Cardiac muscle cell (in vitro differentiated cells and primary cell): ENCODE measurements at regions not wholly inside any gene's neighbourhood (a gene's known extent, or its start where the extent isn't known, plus 50 kb on each side); places are given as distances from the start of the nearest gene placed in this dataset.

Source experiments
- DNase-seq, 2 donors: peaks; one replicate each; pipeline versions ENCODE4 v3.0.0 to v3.0.0-alpha.2; 2010 to 2017; ENCODE audit warnings: low read depth in 1 of 2, low spot score in 1 of 2
- H3K27ac ChIP-seq: fragments of 200-600 bp; sonication (generic); 2 replicates; pipeline ENCODE4 v1.5.1; 2016
- H3K27me3 ChIP-seq: fragments of 200-600 bp; sonication (generic); 2 replicates; pipeline ENCODE4 v1.6.0; 2016; ENCODE audit warnings: control low read depth
- H3K36me3 ChIP-seq: fragments of 200-600 bp; sonication (generic); 2 replicates; pipeline ENCODE4 v1.5.1; 2016; ENCODE audit warnings: control low read depth
- H3K4me1 ChIP-seq: fragments of 200-600 bp; sonication (generic); 2 replicates; pipeline ENCODE4 v1.8.1; 2017; ENCODE audit warnings: low read depth, mild to moderate bottlenecking, mixed run types
- H3K4me3 ChIP-seq: fragments of 200-600 bp; sonication (generic); 2 replicates; pipeline ENCODE4 v1.5.1; 2016; ENCODE audit warnings: mild to moderate bottlenecking
- H3K9me3 ChIP-seq: fragments of 200-600 bp; sonication (generic); 2 replicates; pipeline ENCODE4 v1.5.1; 2017; ENCODE audit warnings: low read depth, mild to moderate bottlenecking, control low read depth
- CTCF ChIP-seq: IDR thresholded peaks from 2 replicates; pipeline ENCODE4 v1.5.1; 2012; ENCODE audit warnings: low read depth, mild to moderate bottlenecking, low read length

DNA sequence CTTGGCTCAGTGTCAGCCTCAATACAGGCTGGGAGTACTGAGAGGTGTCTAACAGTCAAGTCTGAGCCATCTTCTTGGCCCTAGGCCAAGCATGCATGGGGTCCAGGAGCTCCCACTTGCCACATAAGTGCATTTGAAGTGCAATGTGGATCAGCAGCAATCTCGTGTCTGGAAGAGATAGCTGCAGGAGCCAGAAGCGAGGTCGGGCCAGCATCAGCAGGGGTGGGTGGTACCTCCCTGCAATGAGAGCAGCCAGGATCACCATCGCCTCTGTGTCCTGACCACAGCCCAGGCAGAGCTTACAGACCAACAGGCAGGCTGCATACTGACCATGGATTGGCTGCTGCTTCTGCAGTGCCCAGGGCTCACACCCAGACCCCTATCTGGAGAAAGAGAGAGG is 83.0 kb upstream of the CXCL12 start:
- no peak overlapping the region for H3K27ac ChIP-seq
- no peaks in the 10 kb centered on the region for H3K9me3 ChIP-seq
- no peaks in the 10 kb centered on the region for H3K4me1 ChIP-seq
- H3K27me3 ChIP-seq: no peaks in the 10 kb centered on the region
- no peaks in the 10 kb centered on the region for H3K36me3 ChIP-seq
- no peak overlapping the region for H3K4me3 ChIP-seq
- DNase-seq: no peak
- no peak for TF ChIP-seq CTCF

DNA sequence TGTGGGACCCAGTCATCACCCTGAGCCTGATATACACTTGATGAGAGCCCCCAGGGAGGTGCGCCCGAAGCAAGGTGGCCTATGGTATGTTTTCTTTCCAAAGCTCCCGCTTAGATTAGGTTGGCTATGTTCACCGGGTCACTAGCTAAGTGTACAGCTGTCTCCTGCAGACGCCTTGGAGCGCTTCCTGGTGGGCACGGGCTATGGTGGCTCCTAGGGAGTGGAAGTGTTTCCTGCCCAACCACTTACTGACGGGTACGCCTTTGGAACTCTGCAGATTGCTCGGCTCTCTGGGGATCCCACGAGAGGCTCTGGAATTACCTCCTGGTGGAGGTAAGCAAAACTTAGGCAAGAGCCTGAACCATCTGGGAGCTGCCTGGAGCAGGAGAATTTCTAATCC is 83.6 kb upstream of the CXCL12 start:
- H3K9me3 ChIP-seq: no peaks in the 10 kb centered on the region
- H3K4me3 ChIP-seq: no peak overlapping the region
- no peaks in the 10 kb centered on the region for H3K4me1 ChIP-seq
- no peaks in the 10 kb centered on the region for H3K27me3 ChIP-seq
- no peak for TF ChIP-seq CTCF
- DNase-seq: no peak
- H3K27ac ChIP-seq: no peak overlapping the region
- no peaks in the 10 kb centered on the region for H3K36me3 ChIP-seq

DNA sequence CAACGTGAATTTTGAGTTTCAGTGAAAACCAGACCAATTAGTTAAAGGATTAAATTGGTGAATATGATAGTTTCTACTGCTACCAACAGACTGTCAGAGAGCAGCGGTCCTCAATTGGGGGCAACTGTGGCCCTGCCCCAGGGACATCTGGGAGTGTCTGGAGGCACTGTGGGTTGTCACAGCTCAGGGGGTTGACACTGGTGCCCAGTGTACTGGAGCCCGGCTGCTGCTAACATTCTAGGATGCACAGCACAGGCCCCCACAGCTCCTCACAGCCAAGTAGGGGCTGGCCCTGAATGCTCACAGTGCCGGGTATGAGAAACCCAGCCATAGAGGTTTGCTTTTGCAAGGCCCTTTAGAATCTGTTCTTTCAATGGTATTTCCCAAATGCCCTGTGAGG is 84.1 kb upstream of the CXCL12 start:
- H3K36me3 ChIP-seq: no peaks in the 10 kb centered on the region
- no peak for TF ChIP-seq CTCF
- H3K4me1 ChIP-seq: no peaks in the 10 kb centered on the region
- DNase-seq: no peak
- H3K9me3 ChIP-seq: no peaks in the 10 kb centered on the region
- no peak overlapping the region for H3K27ac ChIP-seq
- H3K4me3 ChIP-seq: no peak overlapping the region
- no peaks in the 10 kb centered on the region for H3K27me3 ChIP-seq

- Histone ChIP-seq H3K27me3 (no peaks in the 10 kb centered on the region), H3K4me1 (no peaks in the 10 kb centered on the region), H3K9me3 (no peaks in the 10 kb centered on the region), H3K27ac (no peak overlapping the region), H3K36me3 (no peaks in the 10 kb centered on the region), H3K4me3 (no peak overlapping the region)
- TF ChIP-seq CTCF: no peak
- DNase-seq: peak in 1 of 2 donors; percentile 40
Observed at GRCh38 chr10:44470784-44471183, 85.9 kb upstream of the CXCL12 start.

- Histone ChIP-seq H3K9me3 (no peaks in the 10 kb centered on the region), H3K27me3 (no peaks in the 10 kb centered on the region), H3K4me1 (no peaks in the 10 kb centered on the region), H3K27ac (no peak overlapping the region), H3K36me3 (no peaks in the 10 kb centered on the region), H3K4me3 (no peak overlapping the region)
- DNase-seq: no peak
- no peak for TF ChIP-seq CTCF
Observed at GRCh38 chr10:44471410-44471809, 86.5 kb upstream of the CXCL12 start.

DNA sequence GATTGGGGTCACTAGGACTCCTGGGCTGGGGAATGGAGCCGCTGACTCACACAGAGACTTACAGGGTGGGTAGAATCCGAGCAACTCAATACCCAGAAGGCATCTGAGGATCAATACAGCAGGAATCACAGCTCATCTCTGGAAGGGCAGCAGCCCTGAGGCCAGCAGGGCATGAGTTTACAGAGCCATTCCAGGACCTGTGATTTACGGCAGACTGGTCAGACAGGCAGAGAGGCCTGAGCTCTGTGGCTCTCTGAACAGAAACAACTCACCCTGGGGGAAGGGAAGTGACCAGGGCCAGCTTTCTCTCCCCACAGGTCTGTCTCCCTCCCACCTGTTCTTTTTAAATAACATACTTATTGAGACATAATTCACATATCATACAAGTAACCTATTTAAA is 88.2 kb upstream of the CXCL12 start:
- H3K27ac ChIP-seq: no peak overlapping the region
- no peak for DNase-seq
- H3K4me1 ChIP-seq: no peaks in the 10 kb centered on the region
- no peaks in the 10 kb centered on the region for H3K9me3 ChIP-seq
- no peaks in the 10 kb centered on the region for H3K27me3 ChIP-seq
- H3K36me3 ChIP-seq: no peaks in the 10 kb centered on the region
- TF ChIP-seq CTCF: no peak
- no peak overlapping the region for H3K4me3 ChIP-seq
